T-cell (primary cell): ENCODE measurements at regions not wholly inside any gene's neighbourhood (a gene's known extent, or its start where the extent isn't known, plus 50 kb on each side); places are given as distances from the start of the nearest gene placed in this dataset.

ENCODE experiments used
- ATAC-seq, 4 experiments: fragments of 200-7000 bp in 3 of 4; fragments of 150-1000 bp in 1 of 4; cut with Tn5 transposase; replicated peaks in 1 of 4; 1 replicate in 3 of 4; 2 replicates in 1 of 4; pipeline ENCODE4 v1.10.0; 2021; ENCODE audit warnings: moderate library complexity in 3 of 4, mild to moderate bottlenecking in 2 of 4, moderate number of reproducible peaks in 1 of 4
- CTCF ChIA-PET, 2 donors: fragments of 300-600 bp; sonication (Branson Sonifier 250); formaldehyde crosslinking; loops; one replicate each; lab custom pipeline; 2022; ENCODE audit warnings: antibody characterized with exemption in 2 of 2; lab: Charles Lee
- POLR2A ChIA-PET, 2 donors: fragments of 300-600 bp; sonication (Branson Sonifier 250); formaldehyde crosslinking; loops; one replicate each; lab custom pipeline; 2022; ENCODE audit warnings: antibody characterized with exemption in 2 of 2; lab: Charles Lee
- DNase-seq, 35 experiments: peaks; one replicate each; pipeline versions ENCODE4 v3.0.0 to v3.0.0-alpha.2; 2013 to 2023
- H3K27ac ChIP-seq: one replicate; pipeline ENCODE4 v1.5.1; 2013; ENCODE audit warnings: low read length
- H3K27me3 ChIP-seq, 2 experiments: replicated peaks in 1 of 2; 1 replicate in 1 of 2; 2 replicates in 1 of 2; pipeline versions ENCODE4 v1.6.1 to v1.7.0; 2013; ENCODE audit warnings: low read length in 1 of 2, mixed read lengths in 1 of 2; ENCODE audit not compliant: control insufficient read depth in 2 of 2, insufficient read depth in 2 of 2; ENCODE audit errors: extremely low read depth in 1 of 2
- H3K36me3 ChIP-seq, 2 donors: 1 replicate in 1 of 2; 2 replicates in 1 of 2; pipeline versions ENCODE4 v1.6.1 to v1.7.0; 2013; ENCODE audit warnings: low read length in 1 of 2; ENCODE audit not compliant: control insufficient read depth in 2 of 2, insufficient read depth in 1 of 2; ENCODE audit errors: extremely low read depth in 1 of 2
- H3K4me1 ChIP-seq, 2 experiments: 1 replicate in 1 of 2; 2 replicates in 1 of 2; pipeline versions ENCODE4 v1.6.1 to v1.7.0; 2013; ENCODE audit warnings: low read length in 2 of 2, mixed read lengths in 1 of 2; ENCODE audit not compliant: insufficient read depth in 2 of 2, control insufficient read depth in 1 of 2; ENCODE audit errors: extremely low read depth in 1 of 2
- H3K4me3 ChIP-seq, 2 donors: 1 replicate in 1 of 2; 2 replicates in 1 of 2; pipeline versions ENCODE4 v1.5.1 to v1.7.0; 2013; ENCODE audit warnings: mild to moderate bottlenecking in 2 of 2, low read length in 1 of 2, moderate library complexity in 1 of 2; ENCODE audit not compliant: control insufficient read depth in 1 of 2; ENCODE audit errors: extremely low read depth in 1 of 2
- H3K9me3 ChIP-seq: 2 replicates; pipeline ENCODE4 v1.7.0; 2013
- H3K27ac Mint-ChIP-seq, 2 donors: one replicate each; pipeline ENCODE4 v1.8.0; 2020 to 2021; ENCODE audit warnings: mild to moderate bottlenecking in 2 of 2, mixed read lengths in 2 of 2
- H3K27me3 Mint-ChIP-seq, 2 donors: one replicate each; pipeline ENCODE4 v1.8.0; 2021 to 2022; ENCODE audit warnings: mixed read lengths in 2 of 2
- H3K36me3 Mint-ChIP-seq: one replicate; pipeline ENCODE4 v1.8.0; 2021; ENCODE audit warnings: mixed read lengths
- H3K4me1 Mint-ChIP-seq, 3 donors: one replicate each; pipeline ENCODE4 v1.8.0; 2020 to 2022; ENCODE audit warnings: mixed read lengths in 3 of 3, mild to moderate bottlenecking in 1 of 3
- H3K4me3 Mint-ChIP-seq, 3 donors: one replicate each; pipeline ENCODE4 v1.8.0; 2020 to 2022; ENCODE audit warnings: mild to moderate bottlenecking in 3 of 3, mixed read lengths in 3 of 3, moderate library complexity in 3 of 3
- H3K9me3 Mint-ChIP-seq, 3 donors: one replicate each; pipeline ENCODE4 v1.8.0; 2020 to 2022; ENCODE audit warnings: mixed read lengths in 3 of 3
- WGBS: methylation state at CpG from one replicate; pipeline ENCODE4 v1.1.5; 2013; ENCODE audit warnings: missing lambda C conversion rate; ENCODE audit not compliant: insufficient coverage; 5-methylcytosine and 5-hydroxymethylcytosine counted together

GRCh38 chr5:21067724-21068123 is 1079.7 kb upstream of the CDH18 start:
- peaks cover 3% of the 10 kb centered on the region for H3K9me3 ChIP-seq
- Mint-ChIP-seq H3K9me3 (peaks cover 12 to 28% (median 15%) of the 10 kb centered on the region in 3 donors), H3K36me3 (no peaks in the 10 kb centered on the region), H3K4me1 (no peaks in the 10 kb centered on the region), H3K4me3 (no peak overlapping the region), H3K27ac (no peak overlapping the region), H3K27me3 (no peaks in the 10 kb centered on the region)
- ATAC-seq (no peak), DNase-seq (no peak)
- no CpG with 5 or more reads among the region's 1 CpG for WGBS
- ChIA-PET POLR2A (no interaction called here), CTCF (no interaction called here)
- H3K27me3 ChIP-seq: no peaks in the 10 kb centered on the region
- H3K36me3 ChIP-seq: no peaks in the 10 kb centered on the region
- no peak overlapping the region for H3K27ac ChIP-seq
- no peak overlapping the region for H3K4me3 ChIP-seq
- no peaks in the 10 kb centered on the region for H3K4me1 ChIP-seq

- H3K9me3 ChIP-seq: no peaks in the 10 kb centered on the region
- no peaks in the 10 kb centered on the region for H3K36me3 ChIP-seq
- no peak overlapping the region for H3K27ac ChIP-seq
- WGBS: 87% methylated on average over 3 of the region's 3 CpGs
- POLR2A ChIA-PET: no interaction called here
- no peak overlapping the region for H3K4me3 Mint-ChIP-seq
- H3K4me1 ChIP-seq: no peaks in the 10 kb centered on the region
- CTCF ChIA-PET: no interaction called here
- no peaks in the 10 kb centered on the region for H3K4me1 Mint-ChIP-seq
- ATAC-seq (no peak), DNase-seq (no peak)
- H3K27ac Mint-ChIP-seq: no peak overlapping the region
- no peaks in the 10 kb centered on the region for H3K36me3 Mint-ChIP-seq
- H3K27me3 Mint-ChIP-seq: no peaks in the 10 kb centered on the region
- no peak overlapping the region for H3K4me3 ChIP-seq
- H3K9me3 Mint-ChIP-seq: peaks cover 16 to 51% (median 25%) of the 10 kb centered on the region in 3 donors
- no peaks in the 10 kb centered on the region for H3K27me3 ChIP-seq
Observed at GRCh38 chr5:21063146-21063545, 1075.1 kb upstream of the CDH18 start.

GRCh38 chr5:21058289-21058688 is 1070.3 kb upstream of the CDH18 start:
- Mint-ChIP-seq H3K27ac (no peak overlapping the region), H3K9me3 (peaks cover 15 to 45% (median 18%) of the 10 kb centered on the region in 3 donors), H3K4me3 (no peak overlapping the region), H3K27me3 (no peaks in the 10 kb centered on the region), H3K4me1 (no peaks in the 10 kb centered on the region), H3K36me3 (no peaks in the 10 kb centered on the region)
- WGBS: 91% methylated on average over 4 of the region's 5 CpGs
- no peaks in the 10 kb centered on the region for H3K4me1 ChIP-seq
- peaks cover 2% of the 10 kb centered on the region for H3K9me3 ChIP-seq
- no peak overlapping the region for H3K27ac ChIP-seq
- no peaks in the 10 kb centered on the region for H3K27me3 ChIP-seq
- CTCF ChIA-PET: no interaction called here
- no peaks in the 10 kb centered on the region for H3K36me3 ChIP-seq
- no peak overlapping the region for H3K4me3 ChIP-seq
- ATAC-seq (no peak), DNase-seq (no peak)
- POLR2A ChIA-PET: no interaction called here

- POLR2A ChIA-PET: no interaction called here
- Mint-ChIP-seq H3K27ac (no peak overlapping the region), H3K27me3 (no peaks in the 10 kb centered on the region), H3K4me3 (no peak overlapping the region), H3K36me3 (no peaks in the 10 kb centered on the region), H3K4me1 (no peaks in the 10 kb centered on the region), H3K9me3 (peaks cover 11 to 25% (median 16%) of the 10 kb centered on the region in 3 donors)
- WGBS: no CpG with 5 or more reads among the region's 1 CpG
- Histone ChIP-seq H3K27ac (no peak overlapping the region), H3K9me3 (peaks cover 3% of the 10 kb centered on the region), H3K4me1 (no peaks in the 10 kb centered on the region), H3K27me3 (no peaks in the 10 kb centered on the region), H3K36me3 (no peaks in the 10 kb centered on the region), H3K4me3 (no peak overlapping the region)
- ATAC-seq (no peak), DNase-seq (no peak)
- CTCF ChIA-PET: no interaction called here
Observed at GRCh38 chr5:21051945-21052344, 1063.9 kb upstream of the CDH18 start.

- Mint-ChIP-seq H3K27me3 (no peaks in the 10 kb centered on the region), H3K4me3 (no peak overlapping the region), H3K9me3 (peaks cover 11 to 25% (median 16%) of the 10 kb centered on the region in 3 donors), H3K36me3 (no peaks in the 10 kb centered on the region), H3K4me1 (no peaks in the 10 kb centered on the region), H3K27ac (no peak overlapping the region)
- Histone ChIP-seq H3K27ac (no peak overlapping the region), H3K9me3 (peaks cover 3% of the 10 kb centered on the region), H3K27me3 (no peaks in the 10 kb centered on the region), H3K36me3 (no peaks in the 10 kb centered on the region), H3K4me1 (no peaks in the 10 kb centered on the region), H3K4me3 (no peak overlapping the region)
- WGBS: 73% methylated on average over 2 of the region's 2 CpGs
- ChIA-PET POLR2A (no interaction called here), CTCF (no interaction called here)
- no peak for DNase-seq
- no peak for ATAC-seq
Observed at GRCh38 chr5:21049901-21050300, 1061.9 kb upstream of the CDH18 start.

GRCh38 chr5:21030981-21031380 is 1043.0 kb upstream of the CDH18 start:
- no peaks in the 10 kb centered on the region for H3K36me3 Mint-ChIP-seq
- ChIA-PET CTCF (no interaction called here), POLR2A (no interaction called here)
- no peaks in the 10 kb centered on the region for H3K9me3 ChIP-seq
- peaks cover 15 to 17% (median 16%) of the 10 kb centered on the region in 3 donors for H3K9me3 Mint-ChIP-seq
- no peaks in the 10 kb centered on the region for H3K36me3 ChIP-seq
- no peak overlapping the region for H3K27ac ChIP-seq
- DNase-seq (no peak), ATAC-seq (no peak)
- 62% methylated on average over 4 of the region's 4 CpGs for WGBS
- H3K27me3 ChIP-seq: no peaks in the 10 kb centered on the region
- H3K4me3 Mint-ChIP-seq: no peak overlapping the region
- H3K4me1 Mint-ChIP-seq: no peaks in the 10 kb centered on the region
- no peaks in the 10 kb centered on the region for H3K27me3 Mint-ChIP-seq
- no peak overlapping the region for H3K4me3 ChIP-seq
- no peaks in the 10 kb centered on the region for H3K4me1 ChIP-seq
- H3K27ac Mint-ChIP-seq: no peak overlapping the region

GRCh38 chr5:21024966-21025365 is 1037.0 kb upstream of the CDH18 start:
- no peak overlapping the region for H3K4me3 Mint-ChIP-seq
- no peak overlapping the region for H3K27ac Mint-ChIP-seq
- ATAC-seq: no peak
- ChIA-PET CTCF (no interaction called here), POLR2A (no interaction called here)
- DNase-seq: no peak
- H3K27me3 ChIP-seq: no peaks in the 10 kb centered on the region
- H3K4me1 ChIP-seq: no peaks in the 10 kb centered on the region
- H3K27me3 Mint-ChIP-seq: no peaks in the 10 kb centered on the region
- no peak overlapping the region for H3K4me3 ChIP-seq
- no CpG with 5 or more reads among the region's 1 CpG for WGBS
- H3K36me3 Mint-ChIP-seq: no peaks in the 10 kb centered on the region
- no peak overlapping the region for H3K27ac ChIP-seq
- peaks cover 4 to 32% (median 24%) of the 10 kb centered on the region in 3 donors for H3K9me3 Mint-ChIP-seq
- H3K9me3 ChIP-seq: peaks cover 6% of the 10 kb centered on the region
- no peaks in the 10 kb centered on the region for H3K36me3 ChIP-seq
- no peaks in the 10 kb centered on the region for H3K4me1 Mint-ChIP-seq
